Thyroid gland (tissue), 4 donors: ENCODE measurements at regions not wholly inside any gene's neighbourhood (a gene's known extent, or its start where the extent isn't known, plus 50 kb on each side); places are given as distances from the start of the nearest gene placed in this dataset.

ENCODE experiments used
- DNase-seq, 2 donors: peaks; one replicate each; pipeline ENCODE4 v3.0.0-alpha.2; 2019
- H3K27ac ChIP-seq, 3 donors: fragments of 200-600 bp; sonication (generic); 1 replicate in 2 of 3; 2 replicates in 1 of 3; pipeline ENCODE4 v1.5.1; 2016 to 2019; ENCODE audit warnings: mild to moderate bottlenecking in 1 of 3, moderate library complexity in 1 of 3
- H3K27me3 ChIP-seq: fragments of 200-600 bp; sonication (generic); one replicate; pipeline ENCODE4 v1.5.1; 2019
- H3K36me3 ChIP-seq, 2 donors: fragments of 200-600 bp; sonication (generic); one replicate each; pipeline ENCODE4 v1.5.1; 2016 to 2019
- H3K4me1 ChIP-seq, 2 donors: fragments of 200-600 bp; sonication (generic); one replicate each; pipeline ENCODE4 v1.5.1; 2017 to 2019
- H3K4me3 ChIP-seq, 3 donors: fragments of 200-600 bp; sonication (generic); replicated peaks in 1 of 3; 1 replicate in 2 of 3; 2 replicates in 1 of 3; pipeline ENCODE4 v1.5.1; 2016; ENCODE audit warnings: mild to moderate bottlenecking in 1 of 3
- H3K9me3 ChIP-seq: fragments of 200-600 bp; sonication (generic); one replicate; pipeline ENCODE4 v1.5.1; 2017
- POLR2A ChIP-seq, 2 donors: fragments of 450-650 bp; IDR thresholded peaks; one replicate each; pipeline ENCODE4 v1.6.1; 2017; ENCODE audit warnings: antibody characterized with exemption in 2 of 2, mild to moderate bottlenecking in 2 of 2, moderate library complexity in 1 of 2
- WGBS, 2 donors: methylation state at CpG; one replicate each; pipeline ENCODE4 v1.1.5; 2017; 5-methylcytosine and 5-hydroxymethylcytosine counted together
- intact Hi-C: fragments of 100-400 bp; cut with DNase I; formaldehyde crosslinking; loops from one replicate; pipeline ENCODE4 v1.15.1; 2023
- TF ChIP-seq, protein P1 (sequence below), 6 experiments: fragments of 200-600 bp in 3 of 6; fragments of 450-650 bp in 3 of 6; sonication (generic) in 3 of 6; IDR thresholded peaks; one replicate each; pipeline ENCODE4 v1.5.1; 2016 to 2019; ENCODE audit warnings: antibody characterized with exemption in 6 of 6, mild to moderate bottlenecking in 2 of 6, inconsistent platforms in 1 of 6, moderate library complexity in 1 of 6

GRCh38 chr9:81756561-81756960, 67.2 kb upstream of the TLE1 start:
- TF ChIP-seq, protein P1, sequence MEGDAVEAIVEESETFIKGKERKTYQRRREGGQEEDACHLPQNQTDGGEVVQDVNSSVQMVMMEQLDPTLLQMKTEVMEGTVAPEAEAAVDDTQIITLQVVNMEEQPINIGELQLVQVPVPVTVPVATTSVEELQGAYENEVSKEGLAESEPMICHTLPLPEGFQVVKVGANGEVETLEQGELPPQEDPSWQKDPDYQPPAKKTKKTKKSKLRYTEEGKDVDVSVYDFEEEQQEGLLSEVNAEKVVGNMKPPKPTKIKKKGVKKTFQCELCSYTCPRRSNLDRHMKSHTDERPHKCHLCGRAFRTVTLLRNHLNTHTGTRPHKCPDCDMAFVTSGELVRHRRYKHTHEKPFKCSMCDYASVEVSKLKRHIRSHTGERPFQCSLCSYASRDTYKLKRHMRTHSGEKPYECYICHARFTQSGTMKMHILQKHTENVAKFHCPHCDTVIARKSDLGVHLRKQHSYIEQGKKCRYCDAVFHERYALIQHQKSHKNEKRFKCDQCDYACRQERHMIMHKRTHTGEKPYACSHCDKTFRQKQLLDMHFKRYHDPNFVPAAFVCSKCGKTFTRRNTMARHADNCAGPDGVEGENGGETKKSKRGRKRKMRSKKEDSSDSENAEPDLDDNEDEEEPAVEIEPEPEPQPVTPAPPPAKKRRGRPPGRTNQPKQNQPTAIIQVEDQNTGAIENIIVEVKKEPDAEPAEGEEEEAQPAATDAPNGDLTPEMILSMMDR (IDR thresholded peaks at IDR 0.05), result no peak
- Histone ChIP-seq H3K36me3 (no peaks in the 10 kb centered on the region), H3K27ac (no peak overlapping the region), H3K4me3 (no peak overlapping the region), H3K4me1 (no peaks in the 10 kb centered on the region), H3K27me3 (no peaks in the 10 kb centered on the region), H3K9me3 (no peaks in the 10 kb centered on the region)
- DNase-seq, result no peak
- intact Hi-C loops, result no loop called here
- WGBS, 2 donors, result 90 to 94% methylated on average over 5 of the region's 5 CpGs

GRCh38 chr9:81758123-81758797, 68.9 kb upstream of the TLE1 start:
- DNase-seq, result no peak
- Histone ChIP-seq H3K4me1 (no peaks in the 10 kb centered on the region), H3K27ac (no peak overlapping the region), H3K36me3 (no peaks in the 10 kb centered on the region), H3K27me3 (no peaks in the 10 kb centered on the region), H3K9me3 (no peaks in the 10 kb centered on the region), H3K4me3 (no peak overlapping the region)
- WGBS, 2 donors, result 65 to 85% methylated on average over 3 of the region's 3 CpGs
- TF ChIP-seq, protein P1 (IDR thresholded peaks at IDR 0.05), result no peak
- TF ChIP-seq POLR2A (IDR thresholded peaks at IDR 0.05), result no peak
- intact Hi-C loops, result no loop called here

DNA sequence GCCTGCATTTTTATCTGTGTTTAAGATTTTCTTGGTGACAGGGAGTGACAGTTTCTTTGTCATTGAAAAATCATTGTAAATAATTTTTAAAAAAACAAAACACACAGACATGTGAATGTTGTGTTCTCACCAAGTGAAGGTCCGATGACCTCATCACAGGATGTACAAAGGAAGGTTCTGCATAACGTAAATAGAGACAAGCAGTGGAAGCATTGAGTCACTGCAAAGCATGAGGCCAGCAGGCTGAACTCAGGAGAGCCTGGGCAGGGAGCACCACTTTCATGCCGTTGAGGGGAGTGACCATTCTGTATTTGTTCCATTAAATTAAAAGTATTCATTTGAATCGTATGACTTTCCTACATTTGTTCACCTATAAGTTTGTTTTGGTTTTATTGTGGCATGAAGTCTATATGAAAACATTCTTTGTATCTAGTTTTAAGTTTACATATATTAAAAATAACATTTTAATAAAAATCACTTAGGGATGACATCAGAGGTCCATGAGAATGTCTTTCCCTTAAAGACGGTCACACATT, 70.4 kb upstream of the TLE1 start:
- Histone ChIP-seq H3K27ac (no peak overlapping the region), H3K36me3 (no peaks in the 10 kb centered on the region), H3K27me3 (no peaks in the 10 kb centered on the region), H3K4me3 (no peak overlapping the region), H3K4me1 (no peaks in the 10 kb centered on the region), H3K9me3 (no peaks in the 10 kb centered on the region)
- 71 to 77% methylated on average over 5 of the region's 5 CpGs for WGBS, 2 donors
- DNase-seq, result no peak
- intact Hi-C loops, result no loop called here
- TF ChIP-seq, protein P1 (IDR thresholded peaks at IDR 0.05), result no peak
- no peak for TF ChIP-seq POLR2A (IDR thresholded peaks at IDR 0.05)

GRCh38 chr9:81767921-81768320, 78.6 kb upstream of the TLE1 start:
- DNase-seq, result no peak
- no peaks in the 10 kb centered on the region for H3K4me1 ChIP-seq
- H3K27me3 ChIP-seq, result no peaks in the 10 kb centered on the region
- H3K36me3 ChIP-seq, result no peaks in the 10 kb centered on the region
- no peak overlapping the region for H3K4me3 ChIP-seq
- H3K9me3 ChIP-seq, result no peaks in the 10 kb centered on the region
- no peak overlapping the region for H3K27ac ChIP-seq
- intact Hi-C loops, result no loop called here
- TF ChIP-seq, protein P1 (IDR thresholded peaks at IDR 0.05), result no peak
- no peak for TF ChIP-seq POLR2A (IDR thresholded peaks at IDR 0.05)

- TF ChIP-seq, protein P1 (IDR thresholded peaks at IDR 0.05), result no peak
- TF ChIP-seq POLR2A (IDR thresholded peaks at IDR 0.05), result no peak
- H3K4me3 ChIP-seq, result no peak overlapping the region
- H3K9me3 ChIP-seq, result no peaks in the 10 kb centered on the region
- DNase-seq, result no peak
- no peaks in the 10 kb centered on the region for H3K27me3 ChIP-seq
- intact Hi-C loops, result no loop called here
- no peaks in the 10 kb centered on the region for H3K4me1 ChIP-seq
- no peak overlapping the region for H3K27ac ChIP-seq
- H3K36me3 ChIP-seq, result no peaks in the 10 kb centered on the region
- WGBS, 2 donors, result 64 to 85% methylated on average over 4 of the region's 4 CpGs
These were observed 82.2 kb upstream of the TLE1 start for GRCh38 chr9:81771571-81771970.
